ENCODE measurements at regions not wholly inside any gene's neighbourhood (a gene's known extent, or its start where the extent isn't known, plus 50 kb on each side); places are given as distances from the start of the nearest gene placed in this dataset.

DNA sequence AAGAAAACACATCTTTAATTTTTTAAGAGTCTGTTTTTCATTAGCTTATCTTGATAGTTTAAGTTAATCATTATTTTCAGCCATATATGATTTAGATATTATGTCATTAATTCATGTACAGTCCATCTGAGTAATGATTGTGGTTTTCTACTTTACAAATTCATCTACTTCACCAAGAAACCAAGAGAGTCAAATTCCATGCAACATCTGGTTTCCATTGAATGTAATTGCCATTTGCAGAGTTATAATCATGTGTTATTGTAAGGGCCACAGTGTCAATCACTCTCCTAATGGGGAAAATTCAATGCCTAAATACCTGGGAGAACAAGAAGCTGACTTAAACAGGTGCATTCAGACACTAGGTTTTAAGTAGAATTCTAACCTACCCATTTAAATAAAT is 217.2 kb upstream of the OSR1 start:
- TF ChIP-seq, protein P1, sequence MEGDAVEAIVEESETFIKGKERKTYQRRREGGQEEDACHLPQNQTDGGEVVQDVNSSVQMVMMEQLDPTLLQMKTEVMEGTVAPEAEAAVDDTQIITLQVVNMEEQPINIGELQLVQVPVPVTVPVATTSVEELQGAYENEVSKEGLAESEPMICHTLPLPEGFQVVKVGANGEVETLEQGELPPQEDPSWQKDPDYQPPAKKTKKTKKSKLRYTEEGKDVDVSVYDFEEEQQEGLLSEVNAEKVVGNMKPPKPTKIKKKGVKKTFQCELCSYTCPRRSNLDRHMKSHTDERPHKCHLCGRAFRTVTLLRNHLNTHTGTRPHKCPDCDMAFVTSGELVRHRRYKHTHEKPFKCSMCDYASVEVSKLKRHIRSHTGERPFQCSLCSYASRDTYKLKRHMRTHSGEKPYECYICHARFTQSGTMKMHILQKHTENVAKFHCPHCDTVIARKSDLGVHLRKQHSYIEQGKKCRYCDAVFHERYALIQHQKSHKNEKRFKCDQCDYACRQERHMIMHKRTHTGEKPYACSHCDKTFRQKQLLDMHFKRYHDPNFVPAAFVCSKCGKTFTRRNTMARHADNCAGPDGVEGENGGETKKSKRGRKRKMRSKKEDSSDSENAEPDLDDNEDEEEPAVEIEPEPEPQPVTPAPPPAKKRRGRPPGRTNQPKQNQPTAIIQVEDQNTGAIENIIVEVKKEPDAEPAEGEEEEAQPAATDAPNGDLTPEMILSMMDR (IDR thresholded peaks at IDR 0.05) = no peak
- TF ChIP-seq POLR2A (IDR thresholded peaks at IDR 0.05) = no peak

Data from adrenal gland (tissue), 5 donors.